Body of pancreas (tissue), 4 donors: ENCODE measurements at regions not wholly inside any gene's neighbourhood (a gene's known extent, or its start where the extent isn't known, plus 50 kb on each side); places are given as distances from the start of the nearest gene placed in this dataset.

Source experiments
- ATAC-seq: fragments of 150-250 bp; one replicate; pipeline ENCODE4 v1.9.1; 2016
- DNase-seq, 4 donors: peaks; one replicate each; pipeline ENCODE4 v3.0.0-alpha.2; 2019
- H3K27ac ChIP-seq, 4 donors: fragments of 200-600 bp; sonication (generic); 1 replicate in 3 of 4; 2 replicates in 1 of 4; pipeline versions ENCODE4 v1.5.1 to v1.6.1; 2016 to 2019; ENCODE audit warnings: mild to moderate bottlenecking in 1 of 4, mixed read lengths in 1 of 4, moderate library complexity in 1 of 4
- H3K27me3 ChIP-seq, 2 donors: fragments of 200-600 bp; sonication (generic); one replicate each; pipeline ENCODE4 v1.6.0; 2016; ENCODE audit warnings: mild to moderate bottlenecking in 1 of 2
- H3K36me3 ChIP-seq, 2 donors: fragments of 200-600 bp; sonication (generic); replicated peaks in 1 of 2; 2 replicates each; pipeline ENCODE4 v1.5.1; 2016; ENCODE audit warnings: low read depth in 2 of 2; ENCODE audit not compliant: insufficient read depth in 1 of 2
- H3K4me1 ChIP-seq: fragments of 200-600 bp; sonication (generic); one replicate; pipeline ENCODE4 v1.6.0; 2016
- H3K4me3 ChIP-seq, 2 donors: fragments of 200-600 bp; sonication (generic); 1 replicate in 1 of 2; 2 replicates in 1 of 2; pipeline ENCODE4 v1.5.1; 2016 to 2019
- H3K9me3 ChIP-seq, 3 donors: fragments of 200-600 bp; sonication (generic); 1 replicate in 2 of 3; 2 replicates in 1 of 3; pipeline ENCODE4 v1.5.1; 2016
- POLR2A ChIP-seq, 3 donors: fragments of 450-650 bp; IDR thresholded peaks; one replicate each; pipeline ENCODE4 v1.6.1; 2016; ENCODE audit warnings: antibody characterized with exemption in 3 of 3, mild to moderate bottlenecking in 2 of 3
- WGBS, 2 donors: methylation state at CpG; one replicate each; pipeline ENCODE4 v1.1.5; 2017; 5-methylcytosine and 5-hydroxymethylcytosine counted together
- intact Hi-C: fragments of 100-400 bp; cut with DNase I; formaldehyde crosslinking; loops from one replicate; pipeline ENCODE4 v1.15.1; 2023
- TF ChIP-seq, protein P1 (sequence below), 7 experiments: fragments of 450-650 bp in 4 of 7; fragments of 200-600 bp in 3 of 7; sonication (generic) in 3 of 7; IDR thresholded peaks; one replicate each; pipeline ENCODE4 v1.5.1; 2016 to 2019; ENCODE audit warnings: antibody characterized with exemption in 7 of 7

DNA sequence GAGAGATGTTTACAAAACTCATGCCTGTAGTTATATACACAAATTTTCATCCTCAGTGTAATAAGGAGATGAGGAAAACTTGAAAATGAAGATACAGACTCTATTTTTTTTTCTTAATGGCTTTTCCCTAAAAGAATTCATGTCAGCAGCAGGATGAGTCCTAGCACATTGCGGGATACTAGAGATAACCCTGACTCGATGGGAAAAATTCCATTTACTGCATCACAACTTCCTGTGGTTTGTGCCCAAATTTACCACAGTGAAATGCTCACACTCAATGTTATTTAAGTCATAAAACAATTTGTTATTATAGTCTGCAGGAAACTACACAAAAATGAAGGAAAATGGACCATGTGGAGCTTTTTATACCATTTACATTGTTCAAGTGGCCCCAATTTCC, 581.9 kb upstream of the ZNF717 start:
- TF ChIP-seq, protein P1, sequence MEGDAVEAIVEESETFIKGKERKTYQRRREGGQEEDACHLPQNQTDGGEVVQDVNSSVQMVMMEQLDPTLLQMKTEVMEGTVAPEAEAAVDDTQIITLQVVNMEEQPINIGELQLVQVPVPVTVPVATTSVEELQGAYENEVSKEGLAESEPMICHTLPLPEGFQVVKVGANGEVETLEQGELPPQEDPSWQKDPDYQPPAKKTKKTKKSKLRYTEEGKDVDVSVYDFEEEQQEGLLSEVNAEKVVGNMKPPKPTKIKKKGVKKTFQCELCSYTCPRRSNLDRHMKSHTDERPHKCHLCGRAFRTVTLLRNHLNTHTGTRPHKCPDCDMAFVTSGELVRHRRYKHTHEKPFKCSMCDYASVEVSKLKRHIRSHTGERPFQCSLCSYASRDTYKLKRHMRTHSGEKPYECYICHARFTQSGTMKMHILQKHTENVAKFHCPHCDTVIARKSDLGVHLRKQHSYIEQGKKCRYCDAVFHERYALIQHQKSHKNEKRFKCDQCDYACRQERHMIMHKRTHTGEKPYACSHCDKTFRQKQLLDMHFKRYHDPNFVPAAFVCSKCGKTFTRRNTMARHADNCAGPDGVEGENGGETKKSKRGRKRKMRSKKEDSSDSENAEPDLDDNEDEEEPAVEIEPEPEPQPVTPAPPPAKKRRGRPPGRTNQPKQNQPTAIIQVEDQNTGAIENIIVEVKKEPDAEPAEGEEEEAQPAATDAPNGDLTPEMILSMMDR (IDR thresholded peaks at IDR 0.05), result no peak
- TF ChIP-seq POLR2A (IDR thresholded peaks at IDR 0.05), result no peak
- ATAC-seq (no peak), DNase-seq (no peak)
- no peak overlapping the region for H3K27ac ChIP-seq
- H3K27me3 ChIP-seq, result no peaks in the 10 kb centered on the region
- no peak overlapping the region for H3K4me3 ChIP-seq
- H3K36me3 ChIP-seq, result no peaks in the 10 kb centered on the region
- H3K4me1 ChIP-seq, result no peaks in the 10 kb centered on the region
- 60 to 68% methylated on average over 2 of the region's 2 CpGs for WGBS, 2 donors
- intact Hi-C loops, result no loop called here
- no peaks in the 10 kb centered on the region for H3K9me3 ChIP-seq

DNA sequence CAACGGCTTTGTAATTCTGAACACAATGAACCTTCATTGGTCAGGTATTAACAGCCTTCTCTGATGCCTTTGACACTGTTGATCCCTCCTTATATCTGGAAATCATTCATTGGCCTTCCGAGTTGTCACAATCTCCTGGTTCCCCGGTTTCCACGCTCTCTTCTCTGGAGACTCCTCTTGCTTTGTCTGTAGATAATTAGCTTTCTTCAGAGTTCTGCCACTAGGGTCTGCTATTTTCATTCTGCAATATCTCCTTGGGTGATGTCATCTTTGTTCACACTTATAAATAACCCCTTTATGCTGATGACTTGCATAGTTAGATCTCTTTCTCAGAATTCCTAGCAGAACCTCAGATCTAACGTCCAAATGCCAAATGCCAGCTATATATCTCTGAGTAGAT, 583.8 kb upstream of the ZNF717 start:
- intact Hi-C loops, result no loop called here
- no peak for TF ChIP-seq POLR2A (IDR thresholded peaks at IDR 0.05)
- TF ChIP-seq, protein P1 (IDR thresholded peaks at IDR 0.05), result no peak
- H3K27ac ChIP-seq, result no peak overlapping the region
- H3K27me3 ChIP-seq, result no peaks in the 10 kb centered on the region
- no peaks in the 10 kb centered on the region for H3K9me3 ChIP-seq
- no peak overlapping the region for H3K4me3 ChIP-seq
- H3K4me1 ChIP-seq, result no peaks in the 10 kb centered on the region
- no peak for ATAC-seq
- WGBS, 2 donors, result 42 to 65% methylated on average over 5 of the region's 5 CpGs
- H3K36me3 ChIP-seq, result no peaks in the 10 kb centered on the region
- no peak for DNase-seq

DNA sequence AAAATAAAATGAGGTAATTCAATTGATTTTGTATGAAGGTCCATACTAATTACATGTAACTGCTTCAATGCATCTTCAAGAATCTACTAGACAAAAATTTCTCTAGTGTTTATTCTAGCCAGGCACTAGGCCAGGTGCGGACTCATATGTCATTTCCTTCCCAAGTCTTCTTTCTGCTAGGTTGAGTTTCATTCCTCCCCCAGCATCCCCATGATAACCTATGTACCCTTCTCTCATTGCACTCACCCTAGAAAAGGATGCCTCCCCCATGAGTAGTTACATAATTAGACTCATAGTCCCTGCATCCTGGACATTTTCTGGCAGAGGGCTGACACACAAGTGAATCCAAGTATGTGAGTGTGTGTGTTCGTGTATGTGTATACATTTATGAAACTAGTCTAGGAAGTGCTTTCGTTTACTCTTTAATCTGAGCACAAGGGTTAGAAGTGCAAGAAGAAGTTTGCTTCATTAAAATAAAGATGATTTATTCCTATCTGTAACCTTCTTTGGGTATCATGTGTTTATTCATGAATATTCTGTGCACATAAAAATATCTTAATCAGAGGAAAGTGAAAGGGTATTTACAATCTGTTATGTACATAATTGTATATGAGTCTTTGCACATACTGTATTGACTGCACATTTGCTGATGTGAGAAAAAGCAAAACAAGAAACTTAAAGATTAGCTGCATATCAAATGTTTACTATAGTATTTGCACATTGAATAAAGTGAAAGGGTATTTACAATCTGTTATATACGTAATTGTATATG, 585.6 kb upstream of the ZNF717 start:
- no peak for TF ChIP-seq POLR2A (IDR thresholded peaks at IDR 0.05)
- TF ChIP-seq, protein P1 (IDR thresholded peaks at IDR 0.05), result no peak
- ATAC-seq (no peak), DNase-seq (no peak)
- Histone ChIP-seq H3K27me3 (no peaks in the 10 kb centered on the region), H3K4me3 (no peak overlapping the region), H3K27ac (no peak overlapping the region), H3K9me3 (no peaks in the 10 kb centered on the region), H3K4me1 (no peaks in the 10 kb centered on the region), H3K36me3 (no peaks in the 10 kb centered on the region)
- 54 to 55% methylated on average over 4 of the region's 4 CpGs for WGBS, 2 donors
- intact Hi-C loops, result no loop called here

DNA sequence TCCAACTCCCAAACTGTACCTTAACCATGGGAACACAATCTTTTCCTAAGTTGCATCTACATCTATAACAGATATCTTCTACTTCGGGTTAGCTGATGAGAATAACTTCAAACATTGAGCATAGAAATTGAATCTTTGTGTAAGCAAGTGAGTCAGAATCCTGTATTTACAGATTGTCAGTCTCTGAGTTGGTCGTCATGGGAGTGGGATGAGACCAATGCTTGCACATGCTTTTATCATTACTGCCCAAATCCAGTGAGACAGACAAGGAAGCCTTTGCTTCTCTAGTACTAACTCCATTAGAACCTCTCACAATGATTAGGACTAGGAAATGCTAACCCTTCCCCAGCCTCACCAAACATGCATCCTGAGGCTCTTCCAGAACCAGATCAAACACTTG, 587.1 kb upstream of the ZNF717 start:
- intact Hi-C loops, result no loop called here
- Histone ChIP-seq H3K4me1 (no peaks in the 10 kb centered on the region), H3K27ac (no peak overlapping the region), H3K9me3 (no peaks in the 10 kb centered on the region), H3K27me3 (no peaks in the 10 kb centered on the region), H3K4me3 (no peak overlapping the region), H3K36me3 (no peaks in the 10 kb centered on the region)
- WGBS, 2 donors, result 65 to 68% methylated on average over 2 of the region's 2 CpGs
- TF ChIP-seq, protein P1 (IDR thresholded peaks at IDR 0.05), result no peak
- no peak for TF ChIP-seq POLR2A (IDR thresholded peaks at IDR 0.05)
- DNase-seq, result no peak
- ATAC-seq, result no peak

DNA sequence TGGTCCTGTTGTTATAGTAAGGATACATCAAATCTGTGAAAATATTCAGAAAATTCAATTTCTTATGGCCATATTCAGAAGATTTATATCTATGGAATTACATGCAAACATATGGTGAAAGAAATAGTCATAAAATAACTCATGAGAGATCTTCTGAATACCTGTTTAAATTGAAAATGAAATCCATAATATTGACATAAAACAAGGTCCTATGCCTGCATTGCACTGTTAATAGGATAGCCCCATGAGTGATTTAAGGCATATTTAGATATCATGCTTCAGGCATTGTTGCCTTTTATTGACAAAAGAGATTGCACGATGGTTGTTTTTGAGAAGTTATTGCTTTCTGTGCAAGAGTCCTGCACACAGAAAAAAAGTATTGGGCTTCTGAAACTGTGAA, 591.7 kb upstream of the ZNF717 start:
- intact Hi-C loops, result no loop called here
- Histone ChIP-seq H3K4me1 (no peaks in the 10 kb centered on the region), H3K27me3 (no peaks in the 10 kb centered on the region), H3K36me3 (no peaks in the 10 kb centered on the region), H3K9me3 (no peaks in the 10 kb centered on the region), H3K27ac (no peak overlapping the region), H3K4me3 (no peak overlapping the region)
- TF ChIP-seq, protein P1 (IDR thresholded peaks at IDR 0.05), result no peak
- no peak for TF ChIP-seq POLR2A (IDR thresholded peaks at IDR 0.05)
- DNase-seq (no peak), ATAC-seq (no peak)
- 59 to 63% methylated on average over 1 of the region's 1 CpG for WGBS, 2 donors
